ENCODE measurements at regions not wholly inside any gene's neighbourhood (a gene's known extent, or its start where the extent isn't known, plus 50 kb on each side); places are given as distances from the start of the nearest gene placed in this dataset.
A peak's percentile ranks its signal among the peaks of the same experiment; 100 is the strongest.

DNA sequence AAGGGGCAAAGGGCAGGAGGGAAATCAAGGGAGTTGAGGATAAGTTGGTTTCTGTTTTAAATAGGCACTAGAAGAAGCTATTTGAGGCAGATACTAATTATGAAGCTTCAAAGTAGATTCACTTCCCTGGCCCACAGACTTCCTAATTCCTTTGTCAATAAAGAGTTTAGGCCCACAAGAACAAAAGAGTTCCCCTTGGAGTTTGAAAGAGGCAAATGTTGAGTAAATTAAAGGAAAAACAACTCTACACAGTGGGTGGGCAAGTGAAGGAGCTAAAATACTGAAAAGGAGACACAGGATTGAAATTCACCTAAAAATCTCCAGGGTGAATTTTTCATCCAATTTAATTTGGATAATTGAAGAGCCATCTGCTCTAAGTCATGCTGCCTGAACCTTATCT lies 411.7 kb upstream of the RORA start:
- no peak for DNase-seq (ENCODE audit: low read depth in 4 of 4, low spot score in 3 of 4)

DNA sequence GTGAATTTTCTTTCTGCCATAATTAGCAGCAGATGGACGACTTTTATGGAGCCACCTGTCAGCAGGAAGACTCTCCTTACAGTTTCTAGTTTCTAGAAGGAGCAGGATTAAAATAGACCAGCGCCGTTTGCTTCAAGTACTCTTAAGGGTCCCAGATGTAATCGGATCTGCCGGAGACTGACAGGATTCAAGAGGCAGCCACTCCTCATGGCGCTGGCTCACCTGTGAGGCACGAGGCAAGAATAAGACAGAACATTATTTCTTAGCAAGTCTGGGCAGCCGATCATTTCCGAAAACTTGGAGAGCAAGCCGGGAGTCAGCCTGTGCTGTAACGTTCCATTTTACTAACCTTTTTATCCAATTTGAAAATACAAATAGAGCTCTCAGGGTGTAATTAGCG lies 410.4 kb upstream of the RORA start:
- DNase-seq (ENCODE audit: low read depth in 4 of 4, low spot score in 3 of 4), result no peak

DNA sequence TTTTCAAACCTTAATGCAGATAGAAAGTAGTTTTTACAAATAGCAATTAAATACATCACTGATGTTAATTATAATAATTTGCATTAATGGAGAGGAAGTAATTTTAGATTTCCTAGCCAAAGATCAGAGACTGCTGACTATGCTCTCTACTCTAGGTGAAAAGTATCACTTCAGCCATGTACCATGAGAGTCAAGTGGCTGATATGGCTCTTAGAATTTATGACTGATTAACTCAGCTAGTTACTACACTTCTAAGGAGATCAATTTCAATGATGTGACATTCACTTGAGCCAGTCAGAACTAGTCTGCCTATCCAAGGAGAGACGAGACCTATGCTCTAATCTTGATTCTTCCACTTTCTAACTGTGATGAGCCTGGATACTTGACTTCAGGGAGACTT lies 405.7 kb upstream of the RORA start:
- DNase-seq (ENCODE audit: low read depth in 4 of 4, low spot score in 3 of 4), result no peak

DNA sequence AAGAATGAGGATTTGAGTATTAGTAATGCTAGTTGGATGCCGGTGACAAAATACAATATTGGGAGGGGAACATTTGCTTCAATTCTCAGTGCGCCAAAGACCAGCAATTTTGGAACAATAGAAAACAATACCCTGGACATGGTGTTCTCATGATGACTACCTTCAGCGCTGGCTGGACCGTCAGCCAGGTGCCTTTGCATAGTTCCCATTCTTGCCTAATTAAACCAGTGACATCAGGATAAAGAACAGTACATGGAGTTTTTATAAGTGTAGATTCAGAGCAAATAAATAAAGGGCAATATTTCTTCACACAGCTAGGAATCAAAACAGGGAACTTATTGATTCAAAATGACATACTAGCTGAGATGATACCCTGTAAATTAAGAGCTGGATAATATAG lies 404.8 kb upstream of the RORA start:
- DNase-seq (ENCODE audit: low read depth in 4 of 4, low spot score in 3 of 4), result no peak

GRCh38 chr15:61629269-61629668 lies 400.2 kb upstream of the RORA start:
- no peak for DNase-seq (ENCODE audit: low read depth in 4 of 4, low spot score in 3 of 4)

- no peak for DNase-seq (ENCODE audit: low read depth in 4 of 4, low spot score in 3 of 4)
Observed at GRCh38 chr15:61624950-61625349, 395.8 kb upstream of the RORA start.

GRCh38 chr15:61623746-61624145 lies 394.6 kb upstream of the RORA start:
- DNase-seq (ENCODE audit: low read depth in 4 of 4, low spot score in 3 of 4), result no peak

DNA sequence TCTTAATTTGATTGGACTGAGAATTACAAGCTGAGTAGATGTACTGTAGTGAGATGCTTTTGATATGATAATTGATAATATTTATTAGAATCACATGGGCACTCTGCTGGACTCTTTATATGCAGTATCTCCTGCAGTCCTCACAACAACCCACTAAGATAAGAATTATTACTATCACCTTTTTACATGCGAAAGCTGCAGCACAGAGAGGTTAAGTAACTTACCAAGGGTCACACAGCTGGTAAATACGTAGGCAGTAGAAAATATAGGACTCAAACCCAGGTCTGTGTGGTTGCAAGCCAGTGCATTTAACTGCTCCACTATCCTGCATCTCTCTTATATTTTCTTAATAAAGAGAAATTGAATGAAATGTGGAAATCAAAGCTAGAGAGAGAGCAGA lies 392.8 kb upstream of the RORA start:
- no peak for DNase-seq (ENCODE audit: low read depth in 4 of 4, low spot score in 3 of 4)

DNA sequence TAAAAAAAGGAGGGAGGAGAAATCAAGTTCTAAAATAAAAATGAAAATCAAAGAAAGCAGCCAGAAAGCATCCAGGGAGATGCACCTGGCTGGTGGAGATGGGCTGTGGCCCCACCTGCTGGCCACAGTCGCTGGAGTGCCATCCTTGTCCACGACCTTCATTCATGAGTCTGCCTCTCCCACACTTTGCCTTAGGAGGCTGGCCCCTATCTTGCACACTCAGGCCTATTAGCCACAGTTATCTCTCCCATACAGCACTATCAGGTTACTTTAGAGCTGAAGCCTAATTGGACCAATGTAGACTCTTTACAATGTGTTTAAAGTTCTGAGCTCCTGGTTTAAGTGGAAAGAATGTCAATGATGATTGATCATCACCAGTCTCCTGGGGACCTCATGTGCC lies 392.0 kb upstream of the RORA start:
- DNase-seq (ENCODE audit: low read depth in 4 of 4, low spot score in 3 of 4), result peak in 2 of 4 donors; percentile 3 to 10

DNA sequence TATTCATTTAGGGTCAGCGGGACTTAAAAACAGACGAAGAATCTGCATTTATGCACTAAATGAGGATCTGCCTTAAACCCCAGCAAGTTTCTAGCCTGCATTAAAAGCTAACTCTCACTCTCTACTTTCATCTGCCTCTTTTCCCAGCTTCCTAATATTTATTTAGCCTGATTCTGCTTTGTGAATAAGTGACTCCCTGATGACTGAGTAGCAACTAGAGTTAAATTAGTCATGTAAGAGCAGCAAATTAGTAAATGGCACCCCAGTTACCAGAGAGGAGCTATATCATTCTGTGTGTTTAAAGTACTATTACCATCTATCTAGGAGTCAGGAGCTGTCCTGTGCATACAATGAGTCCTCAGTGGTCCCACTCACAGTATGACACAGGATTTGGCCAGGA lies 391.0 kb upstream of the RORA start:
- no peak for DNase-seq (ENCODE audit: low read depth in 4 of 4, low spot score in 3 of 4)

DNA sequence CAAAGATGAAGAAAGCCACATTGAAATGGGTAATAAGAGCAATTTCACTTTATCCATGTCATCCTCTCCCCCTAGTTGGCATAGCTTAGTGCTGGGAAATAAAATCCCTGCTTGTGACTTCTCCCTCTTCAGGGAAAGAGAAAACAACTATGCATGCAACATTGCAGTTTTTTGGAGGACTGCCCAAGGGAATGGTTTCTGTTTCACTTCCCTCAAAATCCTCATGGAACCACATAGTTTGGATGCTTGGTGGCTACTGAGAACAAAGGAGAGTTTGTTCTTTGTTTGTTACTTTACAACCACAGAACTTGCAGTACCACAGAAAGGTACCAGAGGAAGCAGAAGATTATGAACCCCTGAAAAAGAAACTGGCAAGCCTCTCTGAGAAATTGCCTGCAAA lies 384.6 kb upstream of the RORA start:
- DNase-seq (ENCODE audit: low read depth in 4 of 4, low spot score in 3 of 4), result no peak

DNA sequence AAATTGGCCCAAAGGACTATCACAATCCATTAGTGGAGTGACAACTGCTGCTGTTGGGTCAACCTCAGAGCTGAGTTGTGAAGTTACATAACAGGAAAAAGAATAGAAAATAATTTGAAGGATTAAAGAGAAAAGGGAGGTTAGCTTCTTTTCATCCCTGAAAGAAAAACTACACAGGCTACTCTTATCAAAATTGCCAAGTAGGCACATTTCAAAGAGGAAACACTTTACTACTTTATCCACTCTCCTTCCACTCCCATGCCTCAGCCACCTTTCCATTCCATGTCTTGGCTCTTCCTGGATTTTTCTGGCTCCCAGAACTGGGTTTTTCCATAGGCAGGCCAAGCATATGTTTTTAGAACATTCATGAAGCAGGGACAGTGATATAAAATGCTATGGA lies 384.0 kb upstream of the RORA start:
- DNase-seq (ENCODE audit: low read depth in 4 of 4, low spot score in 3 of 4), result no peak

GRCh38 chr15:61612111-61612510 lies 383.0 kb upstream of the RORA start:
- no peak for DNase-seq (ENCODE audit: low read depth in 4 of 4, low spot score in 3 of 4)

DNA sequence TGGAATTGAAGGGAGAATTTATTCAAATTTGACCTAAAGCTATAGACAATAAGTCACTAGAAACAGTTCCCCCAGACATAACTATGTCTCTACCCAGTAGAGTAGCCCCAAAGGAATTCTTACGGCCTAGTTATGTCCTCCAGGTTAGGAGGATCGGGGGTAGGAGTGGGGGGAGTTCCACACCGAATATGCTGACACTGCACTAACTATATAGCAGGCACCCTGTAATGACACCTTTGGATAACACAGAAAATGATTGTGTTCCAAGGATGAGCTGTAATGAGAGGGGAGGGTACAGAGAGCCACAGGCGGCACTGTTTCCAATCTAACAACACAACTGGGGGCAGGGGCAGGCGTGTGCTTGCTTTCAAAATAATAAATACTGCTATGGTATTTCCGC lies 376.2 kb upstream of the RORA start:
- no peak for DNase-seq (ENCODE audit: low read depth in 4 of 4, low spot score in 3 of 4)

DNA sequence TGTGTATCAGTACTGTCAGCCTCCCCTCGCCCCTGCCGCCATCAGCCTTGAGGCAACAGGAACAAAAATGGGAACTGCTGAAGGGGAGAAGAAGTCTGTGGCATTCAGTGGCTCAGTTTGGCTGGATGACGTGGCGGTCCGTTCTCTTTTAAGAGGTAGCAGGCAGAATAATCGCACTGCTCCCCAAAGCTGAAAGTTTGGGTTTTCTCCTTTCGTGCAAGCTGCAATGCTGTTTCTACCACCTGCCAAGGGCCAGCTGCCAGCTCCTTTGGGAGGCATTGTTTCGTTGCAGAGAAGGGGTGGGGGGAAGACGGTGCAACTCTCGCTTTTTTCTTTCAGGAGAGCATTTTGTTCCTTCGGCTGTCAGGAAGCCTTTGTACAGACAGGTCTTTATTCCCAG lies 369.6 kb upstream of the RORA start:
- DNase-seq (ENCODE audit: low read depth in 4 of 4, low spot score in 3 of 4), result no peak

DNA sequence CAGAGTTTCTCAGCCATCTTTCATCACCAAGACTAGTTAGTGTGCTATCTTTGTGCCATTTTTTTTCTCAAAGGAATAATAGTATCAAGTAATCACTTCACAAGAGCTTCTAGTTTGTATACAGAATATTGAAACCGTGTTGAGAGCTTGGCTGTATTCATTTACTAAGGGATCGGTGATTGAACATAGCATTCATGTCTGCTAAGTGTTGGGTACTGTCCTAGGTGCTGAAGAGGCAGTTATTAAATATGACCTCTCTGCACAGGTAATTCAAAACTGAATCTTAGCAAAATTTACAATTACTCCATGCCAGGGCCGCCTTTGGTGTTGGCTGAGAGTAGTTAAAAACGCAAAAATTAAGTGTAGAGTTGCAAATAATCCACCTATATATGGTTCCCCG lies 355.3 kb upstream of the RORA start:
- peak in 2 of 4 donors; percentile 2 to 5 for DNase-seq (ENCODE audit: low read depth in 4 of 4, low spot score in 3 of 4)

DNA sequence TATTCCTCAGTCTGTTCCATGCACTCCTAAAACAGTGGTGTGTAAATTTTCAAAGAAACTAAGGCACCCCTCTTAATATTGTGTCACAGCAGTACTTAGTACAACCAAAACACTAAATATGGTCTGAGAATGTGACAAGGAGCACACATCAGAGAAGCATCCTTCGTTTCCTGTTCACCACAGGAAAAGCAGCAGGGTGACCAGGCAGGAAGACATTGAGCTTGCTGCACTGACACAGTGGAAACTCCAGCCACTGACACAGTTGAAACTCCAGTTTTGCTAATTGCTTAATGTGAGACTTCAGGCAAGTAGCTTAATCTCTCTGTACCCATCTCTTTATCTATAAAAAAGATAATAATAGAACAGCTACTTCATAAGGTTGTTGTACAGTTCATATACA lies 353.0 kb upstream of the RORA start:
- DNase-seq (ENCODE audit: low read depth in 4 of 4, low spot score in 3 of 4), result no peak

- DNase-seq (ENCODE audit: low read depth in 4 of 4, low spot score in 3 of 4), result no peak
Observed at GRCh38 chr15:61575597-61575996, 346.5 kb upstream of the RORA start.

DNA sequence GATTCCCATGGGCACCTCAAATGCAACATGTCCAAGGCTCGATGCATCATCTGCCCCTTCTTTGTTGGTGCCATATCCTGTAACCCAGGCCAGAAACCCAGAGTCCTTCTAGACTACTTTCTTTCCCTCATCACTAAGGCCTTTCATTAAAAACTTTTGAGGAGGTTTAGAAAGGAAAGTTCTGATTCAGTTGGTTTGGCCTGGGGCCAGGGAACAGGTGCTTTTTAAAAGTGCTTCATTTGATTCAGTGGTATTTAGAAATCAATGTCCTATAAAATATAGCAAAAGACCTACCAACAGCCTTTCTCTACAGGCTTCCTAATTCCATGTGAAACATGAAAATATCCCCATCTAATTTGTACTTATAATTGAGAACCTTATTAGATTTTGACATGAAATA lies 341.9 kb upstream of the RORA start:
- DNase-seq (ENCODE audit: low read depth in 4 of 4, low spot score in 3 of 4), result no peak

- DNase-seq (ENCODE audit: low read depth in 4 of 4, low spot score in 3 of 4), result no peak
Observed at GRCh38 chr15:61564785-61565184, 335.7 kb upstream of the RORA start.

- no peak for DNase-seq (ENCODE audit: low read depth in 4 of 4, low spot score in 3 of 4)
Observed at GRCh38 chr15:61558172-61559136, 329.4 kb upstream of the RORA start.

DNA sequence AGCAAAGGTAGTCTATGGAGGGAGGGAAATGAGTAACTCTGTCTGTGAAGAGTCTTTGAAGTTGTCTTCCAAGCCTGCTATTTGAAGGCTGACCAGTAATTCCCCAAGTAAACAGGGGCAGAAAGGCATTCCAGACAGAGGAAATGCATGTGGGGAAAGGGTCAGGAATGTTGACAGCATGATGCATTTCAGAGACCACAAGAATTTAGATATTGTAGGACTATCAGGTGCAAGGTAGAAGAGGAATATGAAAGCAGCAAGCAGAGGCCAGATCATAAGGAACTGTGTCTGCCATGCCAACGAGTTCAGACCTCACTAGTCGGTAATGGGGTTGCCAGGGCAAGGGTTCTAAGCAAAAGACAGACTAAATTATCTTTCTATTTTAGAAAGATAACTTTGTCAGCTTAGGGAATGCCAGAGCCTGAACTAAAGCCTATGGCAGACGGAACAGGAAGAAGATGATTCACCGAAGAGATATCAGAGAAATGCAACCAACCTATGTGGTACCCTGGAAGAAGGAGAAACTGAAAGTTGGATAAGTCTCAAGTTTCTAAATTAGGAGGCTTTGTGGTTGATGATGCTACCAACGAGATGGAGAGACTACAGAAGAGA lies 327.0 kb upstream of the RORA start:
- no peak for DNase-seq (ENCODE audit: low read depth in 4 of 4, low spot score in 3 of 4)

Measured in left renal pelvis (tissue), 4 donors.